LNCaP clone FGC (cell line): ENCODE measurements at regions not wholly inside any gene's neighbourhood (a gene's known extent, or its start where the extent isn't known, plus 50 kb on each side); places are given as distances from the start of the nearest gene placed in this dataset.

Experiments used
- DNase-seq: peaks from one replicate; pipeline ENCODE4 v3.0.0-alpha.2; 2011; ENCODE audit warnings: low read depth
- H3K4me3 ChIP-seq: 2 replicates; pipeline ENCODE4 v1.5.1; 2011; ENCODE audit warnings: mild to moderate bottlenecking, low read depth, low read length, control low read depth
- TF ChIP-seq, protein P1 (sequence below): IDR thresholded peaks from 2 replicates; pipeline ENCODE4 v1.5.1; 2012; ENCODE audit warnings: mild to moderate bottlenecking; ENCODE audit not compliant: control insufficient read depth, insufficient read depth; ENCODE audit errors: extremely low read depth

DNA sequence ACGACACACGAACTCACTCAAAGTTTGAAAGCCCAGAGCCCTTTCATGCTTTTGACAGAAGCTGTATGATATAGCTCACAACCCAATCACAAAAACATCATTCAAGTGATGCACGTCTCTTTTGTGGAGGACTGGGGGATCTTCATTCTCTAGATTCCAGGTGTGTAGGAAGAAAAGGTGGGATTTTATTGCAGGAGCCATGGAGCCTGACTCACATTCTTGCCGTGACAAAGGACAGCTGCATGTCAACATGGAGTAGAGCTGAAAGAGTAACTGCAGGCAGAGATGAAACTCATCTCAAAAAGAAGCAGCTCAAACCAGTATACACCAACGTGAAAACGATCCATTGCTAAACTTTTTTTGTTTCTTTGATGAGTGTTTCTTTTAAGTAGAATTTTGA is 50.9 kb upstream of the PDE1A start:
- TF ChIP-seq, protein P1, sequence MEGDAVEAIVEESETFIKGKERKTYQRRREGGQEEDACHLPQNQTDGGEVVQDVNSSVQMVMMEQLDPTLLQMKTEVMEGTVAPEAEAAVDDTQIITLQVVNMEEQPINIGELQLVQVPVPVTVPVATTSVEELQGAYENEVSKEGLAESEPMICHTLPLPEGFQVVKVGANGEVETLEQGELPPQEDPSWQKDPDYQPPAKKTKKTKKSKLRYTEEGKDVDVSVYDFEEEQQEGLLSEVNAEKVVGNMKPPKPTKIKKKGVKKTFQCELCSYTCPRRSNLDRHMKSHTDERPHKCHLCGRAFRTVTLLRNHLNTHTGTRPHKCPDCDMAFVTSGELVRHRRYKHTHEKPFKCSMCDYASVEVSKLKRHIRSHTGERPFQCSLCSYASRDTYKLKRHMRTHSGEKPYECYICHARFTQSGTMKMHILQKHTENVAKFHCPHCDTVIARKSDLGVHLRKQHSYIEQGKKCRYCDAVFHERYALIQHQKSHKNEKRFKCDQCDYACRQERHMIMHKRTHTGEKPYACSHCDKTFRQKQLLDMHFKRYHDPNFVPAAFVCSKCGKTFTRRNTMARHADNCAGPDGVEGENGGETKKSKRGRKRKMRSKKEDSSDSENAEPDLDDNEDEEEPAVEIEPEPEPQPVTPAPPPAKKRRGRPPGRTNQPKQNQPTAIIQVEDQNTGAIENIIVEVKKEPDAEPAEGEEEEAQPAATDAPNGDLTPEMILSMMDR: no peak
- H3K4me3 ChIP-seq: no peak overlapping the region
- DNase-seq: no peak

DNA sequence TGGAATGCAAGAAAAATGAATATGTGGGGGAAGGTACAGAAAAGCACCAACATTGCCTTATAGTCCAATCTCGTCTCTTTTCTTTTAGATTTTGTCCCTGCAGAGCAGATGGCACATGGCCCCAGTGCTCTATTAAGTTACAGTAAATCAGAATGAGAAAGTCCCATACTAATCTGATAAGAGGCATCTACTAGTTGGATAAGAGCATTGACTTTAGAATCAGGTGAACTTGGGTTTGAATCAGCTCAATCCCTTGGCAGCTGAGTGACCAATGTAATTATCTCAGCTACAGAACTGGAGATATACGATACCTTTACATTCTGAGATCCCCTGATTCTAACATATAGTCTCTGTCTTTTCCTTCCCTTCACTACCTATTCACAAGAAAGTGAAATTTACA is 54.8 kb upstream of the PDE1A start:
- no peak overlapping the region for H3K4me3 ChIP-seq
- TF ChIP-seq, protein P1: no peak
- DNase-seq: no peak

DNA sequence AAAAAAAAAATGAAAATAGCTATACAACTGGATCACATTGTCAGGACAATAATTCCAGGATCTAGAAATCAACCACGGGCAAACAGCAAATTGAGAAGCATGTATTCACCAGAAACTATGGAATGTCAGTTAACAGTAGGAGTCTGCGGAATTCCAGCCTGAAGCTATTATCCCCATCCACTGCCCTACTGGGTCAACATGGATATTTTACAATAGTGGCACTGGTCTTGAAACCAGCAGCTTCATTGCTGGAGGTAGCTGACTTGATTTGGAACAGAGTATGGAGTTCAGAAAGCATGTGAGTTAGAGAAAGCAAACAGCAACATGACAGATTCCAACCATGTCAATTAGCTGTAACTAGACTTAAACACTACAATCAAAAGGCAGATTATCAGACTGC is 55.7 kb upstream of the PDE1A start:
- TF ChIP-seq, protein P1: no peak
- no peak overlapping the region for H3K4me3 ChIP-seq
- no peak for DNase-seq

DNA sequence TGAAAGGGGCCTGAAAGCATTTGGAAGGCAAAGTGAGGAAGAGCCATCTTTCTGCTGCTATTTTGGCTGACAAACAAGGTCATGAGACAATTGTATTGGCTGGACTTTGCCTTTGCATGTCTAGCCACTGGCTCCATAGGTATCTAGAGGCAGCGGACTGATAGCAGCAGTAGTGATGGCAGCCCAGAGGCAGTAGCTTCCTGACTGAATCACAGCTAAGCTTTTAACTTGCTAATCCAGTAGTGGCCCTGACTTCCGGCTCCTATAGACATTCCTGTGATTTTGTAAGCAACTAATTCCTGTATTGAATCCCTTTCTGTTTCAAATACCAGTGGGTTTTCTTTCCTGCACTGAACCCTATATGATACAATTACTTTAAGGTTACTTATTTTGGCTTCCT is 69.8 kb upstream of the PDE1A start:
- H3K4me3 ChIP-seq: no peak overlapping the region
- no peak for DNase-seq
- TF ChIP-seq, protein P1: no peak

DNA sequence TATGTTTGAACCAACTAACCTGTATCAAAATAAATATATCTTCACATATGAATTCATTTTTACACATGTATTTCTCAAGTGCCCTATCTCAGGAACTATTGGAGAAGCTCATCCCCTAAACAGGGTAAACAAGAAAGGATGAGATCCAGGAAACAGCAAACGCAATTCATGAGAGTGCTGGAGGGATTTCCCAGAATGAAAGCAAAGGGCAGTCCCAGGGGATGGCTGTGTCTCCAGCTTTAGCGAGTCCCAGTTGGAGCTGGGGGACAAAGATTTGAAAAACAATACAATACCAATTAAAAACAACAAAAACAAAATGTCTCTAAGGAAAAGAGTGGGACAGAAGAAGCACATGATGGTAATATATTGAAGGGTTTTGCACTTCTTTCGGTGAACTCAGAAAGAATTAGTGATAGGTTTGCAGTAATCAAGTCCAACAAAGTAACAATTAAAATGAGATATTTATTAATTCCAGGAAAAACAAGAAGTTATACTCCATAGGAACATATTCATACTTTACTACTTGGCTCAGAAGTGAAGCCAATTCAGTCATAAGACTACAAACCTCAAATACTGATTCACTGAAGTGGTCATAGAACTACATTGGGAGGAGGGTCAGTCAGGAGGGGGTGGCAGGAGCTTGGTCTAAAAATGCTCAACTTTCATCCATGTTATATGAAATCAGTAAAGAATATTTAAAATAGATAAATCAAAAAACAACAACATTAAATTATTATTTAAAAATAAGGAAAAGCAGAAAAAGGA is 73.1 kb upstream of the PDE1A start:
- TF ChIP-seq, protein P1: no peak
- H3K4me3 ChIP-seq: no peak overlapping the region
- DNase-seq: no peak

DNA sequence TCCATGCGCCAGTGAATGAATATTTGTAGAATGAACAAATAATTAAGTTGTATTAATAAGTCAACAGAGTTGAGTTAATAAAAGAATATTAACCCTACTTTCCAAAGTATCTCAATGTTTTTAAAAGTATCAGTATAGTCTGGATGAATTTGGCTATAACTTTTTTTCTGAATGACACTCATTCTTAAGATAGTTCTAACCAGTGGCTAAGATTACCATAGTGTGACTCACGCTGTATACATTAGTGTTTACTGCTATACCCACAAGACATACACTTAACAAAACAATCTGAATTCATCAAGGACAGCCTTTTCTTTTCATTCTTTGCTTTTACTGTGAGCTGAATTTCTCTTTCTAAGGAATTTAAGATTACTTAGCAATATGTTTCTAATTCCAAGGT is 77.0 kb upstream of the PDE1A start:
- H3K4me3 ChIP-seq: no peak overlapping the region
- no peak for DNase-seq
- TF ChIP-seq, protein P1: no peak

DNA sequence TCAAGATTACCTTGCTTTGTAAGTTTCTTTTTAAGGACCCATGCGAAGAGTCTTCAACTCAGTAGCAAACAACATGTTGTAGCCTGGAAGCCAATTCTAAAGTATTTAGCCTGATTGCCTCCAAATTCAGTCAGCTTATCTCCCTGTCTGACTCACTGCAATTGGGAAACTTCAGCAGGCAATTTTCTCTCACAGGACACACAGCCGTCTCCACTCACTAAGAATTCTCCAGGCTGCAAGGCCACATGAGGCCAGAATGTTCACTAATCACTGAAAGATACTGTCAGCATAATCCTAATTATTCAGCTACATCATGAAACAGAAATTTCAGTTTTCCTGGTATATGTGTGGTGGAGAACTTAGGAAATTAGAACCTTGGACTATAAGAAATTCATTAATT is 78.1 kb upstream of the PDE1A start:
- H3K4me3 ChIP-seq: no peak overlapping the region
- TF ChIP-seq, protein P1: no peak
- no peak for DNase-seq
